NCI-H1048 (cell line): ENCODE measurements at regions not wholly inside any gene's neighbourhood (a gene's known extent, or its start where the extent isn't known, plus 50 kb on each side); places are given as distances from the start of the nearest gene placed in this dataset.
"Not testable (repeated sequence)": the region's sequence is repeated elsewhere in the genome, so short reads cannot be mapped to it uniquely, and the experiment has no call there.

Experiments used
- DNase-seq: peaks from one replicate; lab custom pipeline; 2025; lab: John Stamatoyannopoulos, UW

DNA sequence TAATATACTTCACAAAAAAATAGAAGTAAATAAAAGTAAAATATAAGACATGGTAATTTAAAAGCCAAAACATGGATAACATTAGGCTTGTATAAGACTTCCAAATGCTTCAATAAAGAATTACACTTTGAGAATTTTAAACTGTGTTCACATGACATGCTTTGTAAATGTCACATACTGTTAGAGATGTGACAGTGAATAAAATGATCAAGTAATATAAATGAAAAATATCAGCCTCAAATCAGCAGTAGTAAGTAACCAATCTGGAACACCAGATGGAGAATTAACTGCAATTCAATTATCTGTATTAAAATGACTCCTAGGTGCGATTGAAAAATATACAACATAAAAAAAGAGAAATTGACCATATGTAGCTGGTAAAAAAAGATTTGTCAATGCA is 1260.8 kb downstream of the BRINP3 start:
- no peak for DNase-seq

- no peak for DNase-seq
These were observed 1260.0 kb downstream of the BRINP3 start for GRCh38 chr1:189217646-189218045.

- no peak for DNase-seq
These were observed 1256.9 kb downstream of the BRINP3 start for GRCh38 chr1:189220750-189221149.

GRCh38 chr1:189225794-189226145 is 1251.9 kb downstream of the BRINP3 start:
- not testable (repeated sequence) for DNase-seq

GRCh38 chr1:189226779-189227178 is 1250.9 kb downstream of the BRINP3 start:
- no peak for DNase-seq

- DNase-seq: no peak
These were observed 1240.7 kb downstream of the BRINP3 start for GRCh38 chr1:189237008-189237407.

DNA sequence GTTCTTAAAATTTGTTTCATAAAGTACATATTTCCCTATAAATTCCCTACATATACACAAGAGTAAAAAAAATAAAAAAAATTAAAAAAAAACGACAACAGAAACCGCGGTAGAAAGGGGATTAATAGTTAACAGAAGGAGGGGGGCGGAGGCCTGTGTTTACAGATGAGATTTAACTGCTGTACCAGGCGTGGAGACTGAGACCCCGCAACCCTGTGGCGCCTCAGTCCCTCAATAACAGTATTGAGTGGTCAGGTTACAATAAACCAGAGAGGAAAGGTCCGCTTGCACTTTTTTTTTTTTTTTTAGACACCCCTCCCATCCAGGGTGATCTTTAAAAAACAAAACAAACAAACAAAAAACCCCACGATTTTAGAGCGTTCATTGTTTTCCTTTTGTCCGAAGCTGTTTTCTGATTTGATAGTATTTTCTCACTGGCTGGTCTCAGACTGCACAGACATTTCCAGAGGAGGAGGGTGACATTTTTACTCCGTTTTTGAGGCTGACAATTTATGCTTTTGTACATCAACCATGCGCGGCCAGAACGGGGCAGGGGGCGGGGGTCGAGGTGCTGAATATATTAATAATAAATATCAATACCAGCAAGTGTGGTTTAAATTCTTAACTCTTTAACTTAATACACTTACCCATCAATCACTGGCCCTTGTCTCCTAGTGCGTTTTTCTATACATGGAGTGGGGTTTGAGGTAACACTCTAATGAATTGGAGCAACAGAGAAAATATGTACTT is 1223.9 kb downstream of the BRINP3 start:
- DNase-seq: no peak

DNA sequence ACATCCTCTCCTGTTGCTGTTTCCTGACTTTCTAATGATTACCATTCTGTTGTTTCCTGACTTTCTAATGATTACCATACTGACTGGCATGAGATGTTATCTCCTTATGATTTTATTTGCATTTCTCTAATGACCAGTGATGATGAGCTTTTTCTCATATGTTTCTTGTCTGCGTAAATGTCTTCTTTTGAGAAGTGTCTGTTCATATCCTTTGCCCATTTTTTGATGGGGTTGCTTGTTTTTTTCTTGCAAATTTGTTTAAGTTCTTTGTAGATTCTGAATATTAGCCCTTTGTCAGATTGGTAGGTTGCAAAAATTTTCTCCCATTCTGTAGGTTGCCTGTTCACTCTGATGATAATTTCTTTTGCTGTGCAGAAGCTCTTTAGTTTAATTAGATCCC is 1216.5 kb downstream of the BRINP3 start:
- not testable (repeated sequence) for DNase-seq

DNA sequence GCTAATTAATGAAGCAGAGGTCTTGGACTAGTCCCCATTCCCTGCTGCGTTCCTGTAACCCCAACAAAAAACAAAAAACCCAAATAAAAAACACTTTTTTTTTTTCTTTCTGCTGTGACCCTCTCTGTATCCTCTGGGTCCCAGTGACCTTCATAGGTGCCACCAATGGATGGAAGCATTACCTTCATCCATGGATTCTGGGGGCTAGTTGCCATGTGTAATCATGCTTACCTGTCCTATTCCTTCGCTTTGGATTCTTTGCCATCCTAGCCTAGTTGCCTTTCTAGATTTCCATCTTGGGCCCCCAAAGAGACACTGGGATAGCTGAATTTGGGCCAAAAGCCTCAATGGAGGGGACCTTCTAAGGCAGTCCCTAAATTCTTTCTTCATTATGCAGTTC is 1208.7 kb downstream of the BRINP3 start:
- peak; percentile 19 for DNase-seq

DNA sequence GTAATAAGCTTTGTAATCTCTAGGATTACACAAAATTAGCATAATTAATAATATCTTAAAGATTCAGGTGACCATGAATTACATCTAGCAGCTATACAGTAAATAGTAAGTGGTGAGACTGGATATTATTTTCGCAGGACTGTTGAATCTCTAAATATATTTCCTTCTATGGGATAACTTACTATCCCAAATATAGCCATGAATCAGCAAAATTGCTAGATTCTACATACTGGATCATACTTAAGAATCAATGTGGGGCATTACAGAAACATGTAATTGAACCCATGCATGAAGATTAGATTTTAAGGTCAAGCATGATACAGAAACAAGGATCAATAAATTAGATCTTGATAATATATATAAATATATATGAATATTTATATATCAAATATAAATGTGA is 1203.4 kb downstream of the BRINP3 start:
- no peak for DNase-seq

DNA sequence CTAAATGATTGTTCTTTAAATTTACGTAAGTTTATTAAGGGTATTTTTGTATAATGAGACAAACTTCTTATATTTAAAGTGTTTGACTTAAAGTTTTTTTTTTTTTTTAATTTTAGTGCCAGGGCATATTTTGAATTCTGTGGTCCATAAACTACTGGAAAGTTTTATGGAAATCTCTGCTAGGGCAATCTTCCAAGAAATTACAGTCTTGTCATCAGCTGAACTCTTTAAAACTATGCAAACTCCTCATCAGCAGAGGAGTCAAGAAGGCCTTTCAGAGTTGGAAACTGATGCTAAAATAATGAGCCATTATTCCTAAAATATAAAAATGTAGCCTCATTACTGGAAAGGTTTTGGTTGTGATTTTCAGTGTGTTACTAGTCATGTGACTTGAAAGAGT is 1201.9 kb downstream of the BRINP3 start:
- DNase-seq: no peak

DNA sequence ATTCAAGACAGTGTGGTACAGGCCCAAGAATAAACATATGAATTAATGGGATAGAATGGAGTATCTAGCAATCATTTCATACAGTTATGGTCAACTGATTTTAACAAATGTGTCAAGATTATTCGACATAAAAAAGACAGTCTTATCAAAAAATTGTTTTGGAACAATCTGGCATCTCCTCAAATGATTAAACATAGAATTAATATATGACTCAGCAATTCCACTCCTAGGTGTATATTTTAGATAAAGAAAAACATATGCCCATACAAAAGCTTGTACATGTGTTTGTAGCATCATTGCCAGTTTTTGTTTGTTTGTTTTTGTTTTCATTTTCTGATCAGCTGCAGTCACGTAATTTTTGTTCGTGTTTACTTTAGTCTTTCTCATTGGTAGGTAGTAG is 1188.3 kb downstream of the BRINP3 start:
- no peak for DNase-seq

- DNase-seq: no peak
These were observed 1176.4 kb downstream of the BRINP3 start for GRCh38 chr1:189301235-189301634.

DNA sequence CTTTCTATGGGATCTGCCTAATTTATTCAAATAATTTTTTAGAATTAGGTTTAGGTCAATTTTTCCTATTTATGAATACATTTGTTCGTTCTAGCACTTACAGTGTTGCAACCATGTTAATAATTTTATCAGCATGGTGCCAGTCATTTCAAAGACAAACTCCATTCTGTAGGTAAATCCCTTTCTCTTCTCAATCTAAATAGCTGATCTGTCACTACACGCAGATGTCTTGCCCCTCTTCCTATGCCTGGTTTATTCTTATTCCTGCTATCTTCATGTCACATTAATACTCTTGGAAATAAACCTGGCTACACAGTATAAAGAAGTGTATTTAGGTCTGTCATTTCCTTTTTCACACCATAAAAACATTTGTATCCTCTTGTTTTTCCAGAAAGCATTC is 1172.4 kb downstream of the BRINP3 start:
- no peak for DNase-seq

DNA sequence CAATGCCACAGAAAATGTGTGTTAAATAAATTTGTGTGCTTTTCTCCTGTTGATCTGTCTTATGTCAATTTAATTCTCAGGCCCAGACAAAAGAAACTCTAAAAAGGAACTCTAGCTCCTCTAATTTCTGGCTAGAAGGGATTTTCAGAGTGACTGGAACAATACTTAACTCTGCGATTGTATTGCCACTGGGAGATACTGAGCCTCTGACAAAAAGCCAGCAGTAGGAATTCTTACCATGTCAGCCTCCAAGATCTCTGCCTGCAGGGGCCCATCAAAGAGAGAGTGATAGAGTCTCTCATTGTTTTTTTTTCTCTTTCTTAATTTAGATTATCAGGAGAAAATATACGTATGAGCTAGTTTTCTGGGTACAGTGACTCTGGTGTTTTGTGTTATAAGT is 1165.7 kb downstream of the BRINP3 start:
- DNase-seq: no peak

GRCh38 chr1:189312499-189312898 is 1165.2 kb downstream of the BRINP3 start:
- DNase-seq: no peak

DNA sequence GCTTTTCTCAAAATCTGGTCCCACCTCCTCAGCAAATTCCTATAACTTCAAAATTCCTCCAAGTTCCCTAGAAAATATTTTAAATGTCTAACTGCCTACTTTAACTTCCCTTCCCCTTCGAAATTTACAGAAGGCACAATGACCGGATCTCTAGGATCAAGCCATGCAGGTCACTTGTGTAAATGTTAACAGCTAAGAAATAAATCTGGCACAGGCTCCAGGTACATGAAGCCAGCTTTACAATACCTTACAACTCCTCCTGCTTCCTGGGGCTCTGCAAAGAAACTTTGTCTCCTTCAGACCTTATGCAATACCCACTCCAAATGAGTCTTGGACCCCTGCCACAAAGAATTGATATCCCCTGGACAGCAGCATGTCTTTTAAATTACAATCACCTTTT is 1164.2 kb downstream of the BRINP3 start:
- no peak for DNase-seq

DNA sequence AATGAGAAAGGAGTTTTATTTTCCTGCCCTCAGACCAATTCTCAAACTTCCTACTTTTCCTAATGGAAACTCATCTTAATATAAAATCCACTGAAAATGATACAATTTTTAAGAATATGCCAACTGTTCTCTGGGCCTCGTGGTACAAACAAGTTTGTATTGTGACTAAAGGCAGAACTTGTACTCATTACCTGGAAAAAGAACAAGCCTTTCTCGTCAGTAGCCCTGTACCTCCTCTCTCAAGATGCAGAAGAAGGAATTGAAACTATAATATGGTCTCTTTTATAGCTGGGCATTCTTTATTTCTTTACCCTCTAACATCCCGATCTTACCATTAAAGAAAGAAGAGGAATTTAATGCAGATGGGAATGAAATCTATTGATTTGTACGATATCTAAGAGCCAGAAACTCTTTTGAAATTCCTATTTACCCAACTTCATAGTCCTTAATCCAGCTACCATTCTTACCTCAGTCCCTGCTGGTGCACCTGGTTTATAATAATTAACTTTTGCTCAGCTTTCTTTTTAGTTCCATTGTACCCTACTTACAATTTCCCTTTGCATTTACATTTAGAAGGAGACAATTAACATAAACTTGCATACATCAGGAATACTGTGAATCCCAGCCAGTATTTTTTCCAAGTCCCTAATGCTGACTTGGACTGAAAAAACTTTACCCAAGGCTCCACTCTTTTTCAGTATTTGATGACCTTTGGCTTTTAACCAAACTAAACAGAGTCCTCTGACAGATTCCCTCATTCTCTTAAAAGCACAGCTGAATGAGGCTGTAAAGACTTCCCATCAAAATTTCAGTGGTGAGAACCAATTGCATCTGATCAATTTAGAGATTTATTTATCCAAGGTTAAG is 1162.4 kb downstream of the BRINP3 start:
- no peak for DNase-seq

GRCh38 chr1:189323091-189323490 is 1154.6 kb downstream of the BRINP3 start:
- no peak for DNase-seq

- DNase-seq: not testable (repeated sequence)
These were observed 1146.6 kb downstream of the BRINP3 start for GRCh38 chr1:189331071-189331470.

GRCh38 chr1:189336115-189337100 is 1141.3 kb downstream of the BRINP3 start:
- DNase-seq: no peak

DNA sequence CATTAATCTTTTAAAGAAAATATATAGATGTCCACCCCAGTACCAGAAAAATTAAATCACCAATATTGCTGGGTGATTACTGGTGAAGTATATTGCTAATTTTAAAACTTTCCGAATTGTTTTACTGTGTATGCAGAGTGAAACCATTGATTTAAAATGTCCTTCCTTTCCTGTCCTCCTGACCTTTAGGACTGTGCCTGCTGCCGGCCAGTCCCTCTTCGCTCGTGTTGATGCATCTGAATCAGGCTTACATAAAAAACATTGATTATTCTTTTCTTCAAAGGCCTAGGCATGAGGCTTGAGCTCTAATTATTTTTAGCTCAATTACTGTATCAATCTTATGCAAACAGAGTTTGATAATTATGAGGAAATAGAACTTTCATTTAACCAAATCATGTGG is 1128.1 kb downstream of the BRINP3 start:
- no peak for DNase-seq
